HG02642 (cell line): ENCODE measurements at regions not wholly inside any gene's neighbourhood (a gene's known extent, or its start where the extent isn't known, plus 50 kb on each side); places are given as distances from the start of the nearest gene placed in this dataset.

Experiments
- ATAC-seq: cut with Tn5 transposase; IDR thresholded peaks from one replicate; pipeline ENCODE4 v1.9.1; 2021; ENCODE audit warnings: mild to moderate bottlenecking; ENCODE audit not compliant: unreplicated experiment, poor library complexity

DNA sequence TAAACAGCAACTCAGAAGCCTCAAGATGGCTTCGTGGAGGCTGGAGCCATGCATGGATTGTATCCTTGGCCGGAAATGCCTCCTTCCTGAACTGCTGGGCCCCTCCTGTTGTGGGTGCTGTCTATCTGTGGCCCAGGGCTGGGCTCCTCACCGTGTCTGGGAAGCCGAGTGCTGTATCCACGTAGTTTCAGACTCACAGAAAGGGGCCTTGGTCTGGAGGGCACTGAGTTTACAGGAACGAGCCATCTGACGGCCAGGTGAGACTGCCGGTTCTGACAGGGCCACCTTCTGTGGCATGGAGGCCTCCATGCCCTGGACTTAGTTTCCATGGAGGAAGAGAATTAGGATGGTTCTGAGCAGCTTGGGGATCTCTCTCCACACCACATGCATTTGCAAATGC is 142.2 kb downstream of the ERMARD start:
- ATAC-seq: no peak

DNA sequence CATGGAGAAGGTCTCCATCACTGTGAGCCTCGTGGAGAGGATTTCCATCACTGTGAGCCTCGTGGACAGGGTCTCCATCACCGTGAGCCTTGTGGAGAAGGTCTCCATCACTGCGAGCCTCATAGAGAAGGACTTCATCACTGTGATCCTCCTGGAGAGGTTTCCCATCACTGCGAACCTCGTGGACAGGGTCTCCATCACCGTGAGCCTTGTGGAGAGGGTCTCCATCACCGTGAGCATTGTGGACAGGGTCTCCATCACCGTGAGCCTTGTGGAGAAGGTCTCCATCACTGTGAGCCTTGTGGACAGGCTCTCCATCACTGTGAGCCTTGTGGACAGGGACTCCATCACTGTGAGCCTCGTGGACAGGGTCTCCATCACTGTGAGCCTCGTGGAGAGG is 140.4 kb downstream of the ERMARD start:
- ATAC-seq: no peak

DNA sequence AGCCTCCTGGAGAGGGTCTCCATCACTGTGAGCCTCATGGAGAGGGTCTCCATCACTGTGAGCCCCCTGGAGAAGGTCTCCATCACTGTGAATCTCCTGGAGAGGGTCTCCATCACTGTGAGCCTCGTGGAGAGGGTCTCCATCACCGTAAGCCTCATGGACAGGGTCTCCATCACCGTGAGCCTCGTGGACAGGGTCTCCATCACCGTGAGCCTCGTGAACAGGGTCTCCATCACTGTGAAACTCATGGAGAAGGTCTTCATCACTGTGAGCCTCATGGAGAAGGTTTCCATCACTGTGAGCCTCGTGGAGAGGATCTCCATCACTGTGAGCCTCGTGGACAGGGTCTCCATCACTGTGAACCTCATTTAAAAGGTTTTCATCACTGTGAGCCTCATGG is 140.0 kb downstream of the ERMARD start:
- no peak for ATAC-seq

DNA sequence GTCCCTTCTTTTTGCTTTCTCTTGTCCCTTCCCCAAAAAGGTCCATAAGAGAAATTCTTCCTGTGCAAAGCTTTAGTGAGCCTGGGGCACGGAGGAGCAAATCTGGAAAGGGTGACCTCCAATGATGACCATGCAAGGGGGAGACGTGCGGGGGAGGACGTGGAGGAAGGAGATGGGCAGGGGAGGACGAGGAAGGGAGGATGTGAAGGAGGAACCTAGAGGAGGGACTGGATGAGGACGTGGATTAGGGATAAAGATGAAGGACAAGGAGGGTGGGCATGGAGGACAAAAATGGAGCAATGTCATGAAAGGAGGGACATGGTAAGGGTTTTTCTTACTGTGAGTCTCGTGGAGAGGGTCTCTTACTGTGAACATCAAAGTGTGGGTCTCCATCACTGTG is 139.5 kb downstream of the ERMARD start:
- no peak for ATAC-seq

DNA sequence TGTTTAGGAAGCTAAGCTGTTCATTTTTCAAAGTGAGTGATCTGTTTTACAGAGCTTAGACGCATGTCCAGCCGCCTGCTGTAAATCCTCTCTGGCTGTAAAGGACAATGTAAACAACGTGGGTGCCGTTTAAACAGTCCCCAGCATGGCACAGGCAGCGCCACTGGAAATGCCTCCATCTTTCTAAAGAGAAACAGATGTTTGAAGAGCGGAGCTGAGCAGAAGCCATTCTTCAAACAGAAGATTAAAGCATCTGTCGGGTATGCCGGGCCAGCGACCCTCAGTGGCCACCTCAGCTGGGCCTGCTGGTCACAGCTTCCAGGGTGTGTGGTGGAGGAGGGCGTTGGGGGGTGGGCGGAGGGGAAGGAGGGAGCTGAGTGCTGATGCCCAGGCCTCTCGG is 138.6 kb downstream of the ERMARD start:
- no peak for ATAC-seq

DNA sequence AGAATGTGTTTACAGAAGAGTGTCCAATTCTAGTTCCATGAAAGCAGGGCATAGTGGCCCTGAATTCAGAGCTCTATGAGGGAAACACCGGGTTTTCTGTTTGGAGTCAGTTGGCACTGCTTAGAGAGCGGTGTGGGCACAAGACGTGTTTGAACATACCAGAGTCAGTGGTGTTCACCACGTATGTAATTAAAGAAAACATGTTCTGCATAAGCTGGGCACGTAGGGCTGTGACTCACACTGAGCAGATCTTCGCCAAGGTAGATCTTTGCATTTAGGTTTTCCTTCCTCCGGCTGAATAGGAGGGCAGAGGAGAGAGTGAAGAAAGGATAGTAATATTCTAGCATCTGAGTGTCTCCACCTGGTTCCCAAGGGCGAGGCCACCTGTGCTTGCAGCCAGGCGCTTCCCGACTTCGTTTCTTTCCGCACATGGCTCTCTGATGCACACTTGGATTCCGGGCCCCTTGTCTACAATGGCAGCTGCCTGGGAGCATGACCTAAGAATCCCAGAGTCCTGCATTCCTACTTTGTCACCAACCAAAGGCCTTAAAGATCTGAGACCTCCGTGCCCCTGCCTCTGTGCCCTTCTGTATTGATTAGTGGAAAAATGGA is 136.2 kb downstream of the ERMARD start:
- ATAC-seq: no peak

DNA sequence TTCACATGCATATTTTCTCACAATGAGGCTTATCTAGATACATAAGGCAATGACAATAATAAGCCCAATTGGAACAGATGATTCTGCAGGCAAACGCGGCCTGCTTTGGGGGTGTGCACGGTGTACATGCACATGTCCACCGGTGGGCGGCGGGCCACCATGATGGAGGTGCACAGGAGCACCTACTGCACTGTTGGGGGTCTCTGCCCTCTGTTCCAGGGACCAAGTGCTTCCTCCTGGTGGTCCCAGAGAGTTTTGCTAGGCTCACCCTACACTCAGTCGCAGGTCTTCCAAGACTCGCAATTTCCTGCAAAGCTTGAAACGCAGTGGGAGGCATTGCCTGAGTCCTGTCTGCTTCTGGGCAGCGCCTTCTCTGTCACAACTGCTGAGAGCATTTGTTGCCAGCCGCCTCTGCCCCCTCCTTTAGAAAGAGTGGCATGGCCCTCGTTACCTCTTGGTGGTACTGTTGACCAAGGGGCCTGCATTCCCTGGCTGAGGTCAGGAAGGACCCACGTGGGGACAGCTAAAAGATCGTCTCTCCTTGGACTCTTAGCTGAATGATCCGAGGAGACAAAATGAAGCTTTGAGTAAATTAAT is 135.3 kb downstream of the ERMARD start:
- ATAC-seq: no peak

DNA sequence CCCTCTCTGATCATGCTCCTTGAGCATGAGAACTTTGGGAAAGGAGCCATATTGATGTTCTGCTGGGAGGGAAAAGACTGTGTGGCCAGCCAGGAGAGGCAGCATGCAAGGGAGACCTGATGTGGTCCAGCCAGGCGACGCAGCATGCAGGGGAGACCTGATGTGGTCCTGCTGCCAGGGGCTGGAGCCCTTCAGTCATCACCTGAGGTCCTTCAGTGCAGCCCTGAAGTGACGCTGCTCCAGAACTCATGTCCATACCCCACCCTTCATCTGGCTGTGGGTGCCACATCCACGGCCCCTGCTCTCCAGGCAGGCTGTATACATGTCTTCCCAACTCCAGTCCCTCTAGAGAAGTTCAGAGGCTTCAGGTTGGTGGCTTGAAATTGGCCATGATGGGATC is 134.4 kb downstream of the ERMARD start:
- no peak for ATAC-seq

DNA sequence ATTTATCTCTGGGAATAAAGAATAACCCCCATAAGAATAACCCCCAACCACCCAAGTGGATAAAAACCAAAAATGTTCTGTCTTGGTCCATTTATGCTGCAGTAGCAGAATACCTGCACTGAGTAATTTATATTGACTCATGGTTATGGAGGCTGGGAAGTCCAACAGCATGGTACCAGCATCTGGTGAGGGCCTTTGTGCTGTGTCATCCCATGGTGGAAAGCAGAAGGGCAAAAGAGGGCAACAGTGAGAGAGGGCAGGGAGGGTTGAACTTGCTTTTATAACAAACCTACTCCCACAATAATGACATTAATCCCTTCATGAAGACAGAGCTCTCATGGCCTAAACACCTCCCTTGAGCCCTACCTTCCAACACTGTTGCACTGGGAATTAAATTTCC is 133.7 kb downstream of the ERMARD start:
- ATAC-seq: no peak

DNA sequence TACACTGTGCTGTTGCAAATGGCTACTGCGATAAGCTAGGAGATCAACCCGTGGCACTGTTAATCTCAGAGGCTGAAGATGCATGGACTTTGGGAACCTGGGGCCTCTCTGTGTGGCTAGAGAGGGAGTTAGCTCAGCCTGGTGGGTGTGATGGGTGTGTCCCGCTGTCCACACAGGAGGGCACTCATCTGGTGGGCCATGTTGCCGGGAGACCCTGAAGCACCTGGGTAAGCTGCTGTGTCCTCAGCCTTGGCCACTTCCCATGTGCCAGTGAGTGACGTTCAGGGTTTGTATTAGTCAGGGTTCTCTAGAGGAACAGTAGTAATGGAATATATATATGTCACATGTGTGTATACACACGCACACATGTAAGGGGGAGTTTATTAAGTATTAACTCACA is 132.7 kb downstream of the ERMARD start:
- ATAC-seq: no peak

DNA sequence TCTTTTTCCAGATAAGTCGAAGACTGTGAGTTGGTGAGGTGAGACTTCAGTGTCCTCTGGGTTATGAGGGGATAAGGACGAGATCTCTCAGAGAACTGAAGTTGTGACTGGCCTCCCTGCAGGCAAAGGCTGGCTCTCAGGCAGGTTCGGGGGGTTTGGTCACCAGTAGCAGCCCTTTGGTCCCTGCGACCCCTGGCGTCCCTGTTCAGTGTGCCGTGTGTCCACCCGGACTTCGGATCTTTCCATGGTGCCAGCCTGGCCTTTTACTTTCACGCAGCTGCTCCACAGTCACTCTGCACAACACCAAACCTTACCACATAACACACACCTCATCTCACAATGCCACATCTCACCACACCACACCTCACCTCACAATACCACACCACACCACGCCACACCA is 131.9 kb downstream of the ERMARD start:
- ATAC-seq: no peak

DNA sequence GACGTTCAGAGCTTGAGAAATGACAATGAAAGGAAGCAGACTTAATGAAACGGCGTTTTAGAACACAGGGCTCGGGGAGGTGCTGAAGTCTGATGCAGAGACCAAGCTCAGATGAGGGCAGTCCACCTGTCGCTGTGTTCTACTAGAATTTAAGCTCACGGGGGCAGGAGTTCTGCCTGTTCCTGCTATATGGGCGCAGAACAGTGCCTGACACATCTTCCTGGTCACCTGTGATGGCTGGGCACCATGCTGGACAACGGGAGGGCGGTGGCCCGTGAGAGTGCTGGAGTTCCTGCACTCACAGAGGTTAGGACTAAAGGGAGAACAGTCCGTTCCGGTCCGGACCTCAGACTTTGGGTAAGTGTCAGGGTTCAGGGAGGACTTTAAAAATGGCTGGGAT is 130.6 kb downstream of the ERMARD start:
- ATAC-seq: no peak

DNA sequence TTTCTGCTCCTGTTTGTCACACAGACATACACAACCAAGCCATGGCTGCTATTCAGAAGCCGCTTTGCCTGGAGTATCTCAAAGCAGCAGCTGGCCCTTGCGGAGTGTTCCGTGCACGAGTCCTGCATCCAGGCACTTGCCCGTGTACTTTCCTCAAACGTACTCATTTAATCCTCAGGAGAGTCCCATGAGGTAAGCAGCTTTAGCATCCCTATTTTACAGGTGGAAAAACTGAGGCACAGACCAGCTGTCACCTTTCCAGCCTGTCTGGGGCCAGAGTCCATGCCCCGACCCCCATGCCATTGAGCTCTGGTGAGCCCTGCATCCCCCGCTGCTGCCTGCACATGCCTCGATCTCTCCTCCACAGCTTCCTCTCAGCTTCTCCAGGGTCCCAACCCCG is 130.0 kb downstream of the ERMARD start:
- ATAC-seq: no peak

DNA sequence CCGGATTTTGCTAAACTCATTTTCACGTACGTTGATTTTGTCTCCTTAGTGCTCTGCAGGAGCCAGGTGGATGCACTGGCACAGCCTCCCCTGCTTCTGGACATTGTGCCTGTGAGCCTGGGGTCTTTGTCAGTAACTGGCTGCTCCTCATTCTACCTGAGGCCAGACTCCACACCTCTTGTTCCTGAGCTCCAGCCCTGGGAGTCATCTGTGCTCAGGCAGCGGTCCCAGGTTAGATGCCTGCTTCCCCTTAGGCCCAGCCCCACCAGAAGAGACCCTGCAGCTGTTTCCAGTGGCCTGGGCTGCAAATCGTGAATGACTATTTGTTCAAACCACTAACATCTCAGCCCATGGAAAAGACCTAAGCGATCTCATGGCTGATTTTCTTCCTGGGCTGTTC is 129.1 kb downstream of the ERMARD start:
- no peak for ATAC-seq

DNA sequence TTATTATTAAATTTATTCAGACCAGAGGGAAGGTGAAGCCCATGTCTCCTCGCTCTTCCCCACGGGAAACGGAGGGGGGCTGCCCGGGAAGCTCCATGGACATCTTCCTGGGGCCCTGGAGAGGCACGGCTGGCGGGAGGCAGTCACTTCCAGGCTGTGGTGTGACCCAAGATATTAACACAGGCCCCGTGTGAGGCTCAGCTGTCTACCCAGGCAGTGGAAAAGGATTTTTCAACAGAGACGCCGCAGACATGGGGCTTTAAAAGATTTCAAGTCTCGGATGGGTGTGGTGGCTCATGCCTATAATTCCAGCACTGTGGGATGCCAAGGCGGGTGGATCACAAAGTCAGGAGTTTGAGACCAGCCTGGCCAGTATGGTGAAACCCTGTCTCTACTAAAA is 117.9 kb downstream of the ERMARD start:
- no peak for ATAC-seq

DNA sequence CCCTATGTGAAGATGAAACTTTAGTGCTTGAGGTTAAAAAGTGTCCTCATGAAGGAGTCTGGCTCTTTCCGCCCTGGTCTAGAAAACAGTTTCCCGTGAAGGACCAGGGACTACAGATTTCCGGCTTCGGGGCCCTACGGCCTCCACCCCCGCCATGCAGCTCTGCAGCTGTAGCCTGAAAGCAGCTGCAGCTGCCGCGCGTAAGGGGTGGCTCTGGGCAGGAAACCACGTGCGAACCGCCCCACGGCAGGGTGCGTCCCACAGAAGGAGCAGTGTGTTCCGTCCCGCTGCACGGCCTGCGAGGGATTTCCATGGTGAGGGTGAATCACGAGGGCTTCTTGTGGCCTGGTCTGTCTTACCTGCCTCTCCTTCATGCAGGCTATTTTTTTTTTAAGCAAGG is 117.0 kb downstream of the ERMARD start:
- ATAC-seq: peak; percentile 60

DNA sequence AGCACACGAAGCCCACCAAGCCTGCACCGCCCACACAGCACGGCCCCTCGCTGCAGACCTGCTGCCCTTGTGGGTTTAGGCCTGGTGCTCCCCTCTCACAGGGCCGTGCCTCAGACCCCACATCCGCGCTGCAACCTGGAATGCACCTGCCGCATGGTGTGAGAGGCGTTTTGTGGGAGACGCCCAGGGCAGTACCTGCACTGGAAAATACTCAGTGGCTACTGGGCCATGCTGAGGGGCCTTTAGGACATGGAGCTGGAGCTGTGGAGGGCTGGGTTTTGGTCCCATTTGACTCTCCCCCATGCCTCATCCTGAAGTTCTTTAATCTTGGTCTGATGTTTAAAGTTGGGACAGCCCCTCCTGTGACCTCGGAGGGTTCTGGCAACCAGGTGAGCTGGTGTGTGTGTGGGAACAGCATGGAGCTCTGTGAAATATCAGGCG is 116.3 kb downstream of the ERMARD start:
- no peak for ATAC-seq

DNA sequence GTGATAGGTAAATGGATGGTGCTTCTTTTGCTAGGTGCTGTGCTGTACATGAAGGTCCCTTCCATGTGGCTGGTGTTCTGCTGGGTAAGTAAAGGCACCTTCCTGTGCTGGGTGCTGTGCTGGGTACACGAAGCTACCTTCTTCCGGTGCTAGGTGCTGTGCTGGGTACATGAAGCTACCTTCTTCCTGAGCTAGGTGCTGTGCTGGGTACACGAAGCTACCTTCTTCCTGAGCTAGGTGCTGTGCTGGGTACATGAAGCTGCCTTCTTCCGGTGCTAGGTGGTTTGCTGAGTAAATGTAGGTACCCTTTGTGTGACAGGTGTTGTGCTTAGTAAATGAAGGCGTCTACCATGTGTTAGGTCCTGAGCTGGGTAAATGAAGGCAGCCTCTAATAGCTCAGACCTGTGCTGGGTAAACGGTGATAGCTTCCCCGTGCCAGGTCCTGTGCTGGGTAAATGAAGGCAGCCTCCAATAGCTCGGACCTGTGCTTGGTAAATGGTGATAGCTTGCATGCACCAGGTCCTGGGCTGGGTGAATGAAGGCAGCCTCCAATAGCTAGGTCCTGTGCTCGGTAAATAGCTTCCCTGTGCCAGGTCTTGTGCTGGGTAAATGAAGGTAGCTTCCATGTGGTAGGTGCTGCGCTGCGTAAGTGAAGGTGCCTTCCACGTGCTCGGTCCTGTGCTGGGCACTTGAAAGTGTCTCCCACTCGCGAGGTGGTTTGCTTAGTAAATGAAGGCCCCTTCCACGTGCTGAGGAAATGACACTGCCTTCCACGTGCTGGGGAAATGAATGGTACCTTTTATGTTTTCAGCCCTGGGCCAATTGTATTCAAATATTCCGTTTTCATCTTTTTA is 115.5 kb downstream of the ERMARD start:
- no peak for ATAC-seq

DNA sequence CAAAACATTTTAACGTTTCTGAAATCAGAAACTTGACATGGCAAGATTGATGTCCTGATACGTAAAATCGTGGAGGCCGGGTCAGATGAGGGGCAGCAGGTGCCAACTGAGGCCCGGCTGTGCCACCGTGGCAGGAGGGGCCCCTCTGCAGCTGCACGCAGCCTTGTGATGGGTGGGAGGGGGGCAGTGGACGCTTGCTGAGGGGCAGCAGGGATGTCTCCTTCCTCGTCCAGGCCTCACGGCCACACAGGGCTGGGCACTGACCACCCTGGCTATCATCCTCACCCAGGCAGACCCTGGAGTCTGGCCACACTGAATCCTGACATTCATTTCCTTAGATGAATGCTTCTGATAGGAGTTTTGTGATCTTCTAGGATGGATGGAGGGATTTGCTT is 114.7 kb downstream of the ERMARD start:
- no peak for ATAC-seq

DNA sequence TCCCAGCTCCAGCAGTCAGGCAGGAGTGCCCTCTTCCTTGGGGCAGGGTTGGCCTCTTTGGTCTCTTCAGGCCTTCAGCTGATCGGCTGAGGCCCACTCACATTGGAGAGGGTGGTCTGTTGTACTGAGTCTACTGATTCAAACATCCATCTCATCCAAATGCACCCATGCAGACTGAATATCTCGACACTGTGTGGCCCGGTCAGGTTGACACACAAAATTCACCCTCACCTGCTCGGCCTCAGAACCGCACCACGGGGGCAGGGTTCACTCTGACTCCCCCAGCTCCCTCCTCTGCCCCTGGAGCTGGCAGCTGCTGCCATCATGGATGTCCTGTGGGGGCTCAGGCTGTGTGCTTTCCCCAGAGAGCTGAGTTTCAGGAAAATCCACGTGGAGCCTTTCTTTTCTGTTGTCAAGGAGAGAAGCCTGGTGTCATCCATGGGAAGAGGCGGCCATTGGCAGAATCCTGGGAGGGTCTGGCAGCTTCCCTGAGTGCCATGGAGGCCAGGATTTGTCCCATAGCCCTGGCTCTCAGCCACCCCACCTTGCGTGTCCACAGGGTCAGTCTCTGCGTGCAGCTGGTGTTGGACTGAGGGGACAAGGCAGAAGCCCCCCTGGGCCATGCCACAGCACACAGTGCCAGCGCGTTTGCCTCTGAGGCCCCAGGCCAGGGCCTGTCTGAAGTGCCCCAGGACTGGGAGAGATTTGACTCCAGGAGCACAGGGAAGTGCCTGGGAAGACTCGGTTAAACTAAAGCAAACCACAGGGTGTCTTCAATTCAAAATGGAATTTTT is 114.1 kb downstream of the ERMARD start:
- ATAC-seq: no peak
